ENCODE measurements at regions not wholly inside any gene's neighbourhood (a gene's known extent, or its start where the extent isn't known, plus 50 kb on each side); places are given as distances from the start of the nearest gene placed in this dataset.

DNA sequence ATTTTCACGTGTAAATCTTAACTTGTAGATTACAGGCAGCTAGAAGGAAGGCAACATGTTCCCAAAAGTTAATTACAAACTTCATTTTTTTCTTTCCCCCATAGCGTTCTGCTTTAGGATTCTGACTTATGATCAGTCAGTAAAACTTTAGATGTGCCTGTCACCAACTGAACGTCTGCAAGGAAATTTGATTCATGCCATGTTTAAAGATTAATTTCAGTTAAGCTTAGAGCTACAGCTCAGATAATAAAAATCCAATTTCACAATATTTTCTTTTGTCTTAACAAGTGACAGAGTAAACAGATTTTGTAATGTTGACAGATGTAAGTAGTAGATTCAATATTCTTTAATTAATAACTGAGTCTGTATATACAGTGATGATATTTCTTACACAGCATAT, 253.1 kb downstream of the NFKBIZ start:
- DNase-seq (ENCODE audit: extremely low read depth, low read depth, low spot score), result no peak

DNA sequence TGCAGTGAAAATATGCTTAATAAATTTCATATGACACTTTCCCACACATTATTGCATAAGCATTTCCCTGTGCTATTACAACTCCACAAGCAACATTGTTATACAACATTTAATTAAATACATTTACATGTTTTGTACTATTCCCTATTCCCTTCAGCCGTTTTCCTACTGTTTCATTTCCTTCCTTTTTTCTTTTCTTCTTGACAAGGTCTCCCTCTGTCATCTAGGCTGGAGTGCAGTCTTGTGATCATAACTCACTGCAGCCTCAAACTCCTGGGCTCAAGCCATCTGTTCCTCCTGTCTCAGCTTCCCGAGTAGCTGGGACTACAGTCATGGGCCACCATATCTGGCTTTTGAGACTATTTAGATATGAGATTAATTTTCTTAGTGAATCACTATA, 254.7 kb downstream of the NFKBIZ start:
- DNase-seq (ENCODE audit: extremely low read depth, low read depth, low spot score), result no peak

DNA sequence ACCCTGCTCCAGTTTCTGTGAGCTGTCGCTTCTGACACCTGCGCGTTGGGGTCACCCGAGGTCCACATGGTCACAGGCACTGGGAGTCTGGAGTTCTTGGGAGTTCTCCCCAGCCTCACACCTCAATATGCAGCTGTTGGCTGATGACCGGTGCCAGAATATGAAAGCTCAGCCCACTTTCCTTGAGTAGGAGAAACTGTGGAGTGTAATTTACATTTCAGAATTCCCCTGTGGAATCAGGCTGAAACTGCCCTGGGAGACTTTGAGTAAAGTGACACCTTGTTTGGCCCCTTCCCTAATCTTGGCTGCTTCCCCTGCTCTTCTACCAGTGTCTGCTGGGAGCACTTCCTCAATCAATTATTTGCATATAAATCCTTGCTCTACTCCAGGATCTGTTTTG, 255.9 kb downstream of the NFKBIZ start:
- no peak for DNase-seq (ENCODE audit: extremely low read depth, low read depth, low spot score)

DNA sequence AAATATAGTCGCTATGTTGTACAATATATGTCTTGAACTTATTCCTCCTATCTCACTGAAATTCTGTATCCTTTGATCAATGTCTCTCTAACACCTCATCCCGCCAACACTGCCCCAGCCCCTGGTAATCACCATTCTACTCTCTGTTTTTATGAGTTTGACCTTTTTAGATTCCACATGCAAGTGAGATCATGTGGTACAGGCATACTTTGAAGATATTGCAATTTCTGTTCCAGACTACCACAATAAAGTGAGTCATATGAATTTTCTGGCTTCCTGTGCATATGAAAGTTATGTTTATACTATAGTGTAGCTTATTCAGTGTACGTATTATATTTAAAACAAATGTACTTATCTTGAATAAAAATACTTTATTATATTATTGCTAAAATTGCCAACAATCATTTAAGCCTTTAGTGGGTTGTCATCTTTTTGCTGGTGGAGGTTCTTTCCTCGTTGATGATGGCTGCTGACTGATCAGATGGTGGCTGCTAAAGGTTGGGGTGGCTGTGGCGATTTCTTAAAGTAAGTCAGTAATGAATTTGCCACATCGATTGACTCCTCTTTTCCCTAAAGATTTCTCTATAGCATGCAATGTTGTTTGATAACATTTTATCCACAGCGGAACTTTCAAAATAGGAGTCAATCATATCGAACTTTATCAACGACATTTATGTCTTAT, 257.2 kb downstream of the NFKBIZ start:
- DNase-seq (ENCODE audit: extremely low read depth, low read depth, low spot score), result no peak

DNA sequence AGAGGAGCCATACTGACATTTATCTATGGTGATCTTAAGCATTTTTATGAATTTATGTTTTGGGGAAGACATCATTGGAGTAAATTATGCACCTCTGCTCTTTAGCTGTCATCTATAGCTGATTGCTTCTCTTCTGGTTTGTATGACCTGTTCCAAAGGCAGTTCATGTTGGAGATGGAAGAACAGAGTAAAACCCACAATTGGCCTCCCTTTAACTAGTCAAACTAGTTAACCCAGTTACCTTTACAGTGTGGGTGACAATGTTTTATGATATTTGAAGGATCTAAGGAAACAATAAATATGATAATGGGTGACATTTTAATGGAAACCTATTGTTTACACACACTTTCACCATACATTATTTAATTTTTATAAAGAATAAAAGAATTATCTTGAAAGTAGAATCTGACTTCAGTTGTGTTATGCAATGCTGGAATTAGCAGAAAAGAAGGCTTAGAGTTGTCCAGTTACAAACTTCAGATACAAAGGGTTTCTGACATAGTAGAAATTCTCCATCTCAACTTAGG, 263.5 kb downstream of the NFKBIZ start:
- no peak for DNase-seq (ENCODE audit: extremely low read depth, low read depth, low spot score)

DNA sequence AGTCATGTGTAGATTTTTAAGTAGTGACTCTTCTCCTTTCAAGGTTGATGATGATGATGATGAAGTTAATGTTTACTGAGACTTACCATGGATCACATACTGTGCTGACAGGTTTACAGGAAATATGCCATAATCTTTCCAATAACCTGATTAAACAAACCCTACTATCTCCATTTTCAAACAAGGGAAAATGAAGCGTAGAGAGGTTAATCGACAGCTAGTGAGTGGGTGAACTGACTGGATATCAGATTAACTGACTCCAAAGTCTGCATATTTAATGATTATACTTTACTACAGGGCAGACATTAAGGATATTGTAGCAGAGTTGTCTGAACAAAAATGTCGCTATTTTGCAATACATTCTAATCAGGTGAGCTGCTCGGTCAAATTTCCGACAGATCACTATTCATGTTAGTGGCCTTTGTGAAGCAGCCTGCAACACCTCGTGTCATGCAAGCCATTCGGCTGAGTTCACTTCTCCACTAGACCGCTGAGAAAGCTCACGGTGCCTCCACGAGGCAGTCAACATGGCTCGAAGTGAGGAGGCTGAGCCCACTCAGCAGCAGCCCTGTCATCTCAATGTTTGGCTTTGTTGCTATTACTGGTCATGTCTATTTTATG, 264.2 kb downstream of the NFKBIZ start:
- no peak for DNase-seq (ENCODE audit: extremely low read depth, low read depth, low spot score)

DNA sequence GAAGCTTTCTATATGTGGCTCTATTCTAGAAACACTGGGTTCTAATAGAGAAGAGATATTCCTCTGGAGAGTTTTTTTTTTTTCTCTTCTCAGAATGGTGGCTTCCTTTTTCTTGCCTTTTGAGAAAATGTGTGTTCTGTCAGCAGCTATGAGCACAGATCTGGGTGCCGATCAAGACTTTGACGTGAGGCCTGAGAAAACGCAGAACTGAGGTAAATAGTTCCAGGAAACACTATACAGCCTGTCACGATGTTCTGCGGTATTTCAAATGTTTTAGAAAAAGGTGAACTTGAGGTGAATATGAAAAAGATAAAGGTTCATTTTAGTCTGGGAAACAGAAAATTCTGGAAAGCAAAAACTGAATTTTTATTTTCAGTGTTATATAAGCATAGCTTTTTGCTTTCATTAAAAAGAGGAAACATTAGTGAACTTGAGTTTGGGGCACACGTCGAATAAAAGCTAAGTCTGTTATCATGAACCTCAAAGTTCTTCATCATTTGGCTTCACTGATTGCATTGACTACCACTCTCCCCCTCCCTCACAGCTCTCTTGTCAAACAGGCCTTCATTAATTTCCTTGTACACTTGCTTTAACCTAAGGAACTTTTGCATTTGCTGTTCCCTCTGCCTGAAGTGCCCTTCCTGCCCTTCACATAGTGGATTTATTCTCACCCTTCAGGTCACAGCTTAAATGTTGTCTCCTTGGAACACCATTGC, 265.1 kb downstream of the NFKBIZ start:
- DNase-seq (ENCODE audit: extremely low read depth, low read depth, low spot score), result no peak

DNA sequence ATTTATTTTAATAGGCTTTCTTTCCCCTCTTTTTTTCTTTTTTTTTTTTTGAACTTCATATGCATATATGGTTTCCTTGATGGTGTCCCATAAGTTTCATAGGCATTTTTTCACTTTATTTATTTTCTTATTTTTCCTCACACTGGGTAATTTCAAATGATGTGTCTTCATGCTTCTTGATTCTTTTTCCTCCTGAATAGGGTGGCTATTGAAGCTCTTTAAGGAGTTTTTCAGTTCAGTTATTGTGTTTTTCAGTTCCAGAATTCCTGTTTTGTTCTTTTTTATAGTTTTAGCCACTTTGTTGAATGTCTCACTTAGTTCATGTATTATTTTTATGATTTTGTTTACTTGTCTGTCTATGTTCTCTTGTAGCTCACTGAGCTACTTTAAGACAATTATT, 273.2 kb downstream of the NFKBIZ start:
- no peak for DNase-seq (ENCODE audit: extremely low read depth, low read depth, low spot score)

DNA sequence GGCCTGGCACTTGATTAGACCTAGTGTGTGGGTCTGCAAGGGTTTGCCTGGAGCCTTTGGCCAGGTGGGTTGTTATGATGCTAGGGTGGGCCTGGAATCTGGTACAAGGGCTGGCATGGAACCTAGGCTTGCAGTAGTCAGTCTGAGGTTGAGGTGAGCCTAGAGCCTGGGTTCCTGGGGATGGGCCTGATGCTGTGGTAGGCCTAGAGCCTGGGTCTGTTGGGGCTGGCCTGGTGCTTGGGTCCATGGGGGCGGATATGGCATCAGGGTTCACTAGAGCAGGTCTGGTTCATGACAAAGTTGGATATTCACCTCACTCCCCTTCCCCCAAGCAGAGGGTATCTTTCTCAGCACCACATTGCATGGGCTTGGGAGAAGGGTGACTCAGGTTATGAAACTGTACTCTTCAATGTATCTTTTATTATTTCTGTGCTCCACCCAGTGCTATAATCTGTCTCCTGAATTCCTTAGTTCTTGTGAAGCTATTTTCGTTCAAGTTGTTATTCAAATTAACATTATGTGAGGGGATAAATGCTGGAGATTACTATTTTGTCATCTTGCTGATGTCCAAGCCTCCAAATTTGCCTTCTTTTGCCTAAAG, 274.4 kb downstream of the NFKBIZ start:
- DNase-seq (ENCODE audit: extremely low read depth, low read depth, low spot score), result no peak

DNA sequence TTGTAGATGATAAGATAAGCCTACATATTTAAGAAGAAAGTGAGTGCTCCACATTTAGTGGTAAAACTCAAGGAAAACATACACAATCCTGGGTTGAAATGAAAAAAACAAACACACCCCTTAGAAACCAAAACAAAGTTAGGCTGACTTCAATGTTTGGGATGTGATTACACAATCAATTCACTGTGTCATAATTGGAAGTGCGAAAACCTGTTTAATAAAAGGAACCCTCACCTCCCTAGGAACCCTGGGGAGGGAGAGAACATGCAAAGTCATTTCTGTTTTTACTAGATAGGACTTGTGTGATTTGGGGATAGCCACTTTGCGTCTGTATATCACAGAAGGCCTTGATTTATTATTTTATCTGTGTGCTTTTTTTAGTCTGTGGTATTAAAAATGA, 275.0 kb downstream of the NFKBIZ start:
- no peak for DNase-seq (ENCODE audit: extremely low read depth, low read depth, low spot score)

DNA sequence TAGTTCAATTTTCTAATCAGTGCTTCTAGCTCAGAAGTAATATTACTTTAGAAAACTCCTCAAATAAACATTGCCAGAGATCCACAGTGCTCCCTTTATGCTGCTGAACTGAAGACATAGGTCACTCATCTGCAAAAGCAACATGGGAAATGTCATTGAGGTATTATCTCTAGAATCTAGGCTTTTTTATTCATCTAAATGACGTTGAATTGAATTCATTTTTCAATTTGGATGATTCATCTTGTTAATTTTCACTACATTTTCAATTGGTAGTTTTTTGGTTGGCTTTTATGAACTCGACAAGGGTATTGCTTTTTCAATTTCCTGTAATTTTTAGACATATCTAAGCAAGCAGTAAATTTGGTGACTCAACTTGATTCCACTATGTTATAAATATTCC, 275.4 kb downstream of the NFKBIZ start:
- no peak for DNase-seq (ENCODE audit: extremely low read depth, low read depth, low spot score)

DNA sequence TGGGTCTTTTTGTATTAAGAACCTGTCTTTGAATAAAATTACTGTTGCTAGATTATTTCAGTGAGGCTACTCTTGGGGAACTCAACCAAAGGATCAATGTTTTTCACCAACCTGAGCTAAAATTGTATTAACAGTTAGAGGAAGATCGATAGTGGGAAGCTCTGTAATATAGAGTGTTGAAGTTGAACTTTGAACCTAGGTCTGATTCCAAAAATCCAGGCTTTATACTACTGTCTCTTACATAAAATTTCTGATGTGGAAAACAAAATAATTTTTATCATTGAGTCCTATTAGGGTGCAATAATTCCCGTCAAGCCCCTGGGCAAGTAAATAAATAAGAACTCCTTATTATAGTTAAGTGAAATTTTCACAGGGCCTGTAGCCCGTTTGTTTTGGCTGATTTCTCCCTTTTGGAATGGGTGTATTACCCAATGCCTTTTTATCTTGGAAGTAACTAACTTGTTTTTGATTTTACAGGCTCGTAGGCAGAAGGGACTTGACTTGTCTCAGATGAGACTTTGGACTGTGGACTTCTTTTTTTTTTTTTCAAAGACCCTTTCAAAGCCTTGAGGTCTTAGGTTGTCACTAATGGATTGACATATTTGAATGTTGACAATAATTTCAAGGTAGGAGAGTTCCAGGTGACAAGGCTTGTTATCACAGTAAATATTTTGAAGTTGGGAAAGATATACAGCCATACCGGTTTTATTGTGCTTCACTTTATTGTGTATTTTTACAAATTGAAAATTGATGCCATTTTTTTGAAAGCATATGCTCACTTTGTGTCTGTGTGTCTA, 276.1 kb downstream of the NFKBIZ start:
- DNase-seq (ENCODE audit: extremely low read depth, low read depth, low spot score), result no peak

DNA sequence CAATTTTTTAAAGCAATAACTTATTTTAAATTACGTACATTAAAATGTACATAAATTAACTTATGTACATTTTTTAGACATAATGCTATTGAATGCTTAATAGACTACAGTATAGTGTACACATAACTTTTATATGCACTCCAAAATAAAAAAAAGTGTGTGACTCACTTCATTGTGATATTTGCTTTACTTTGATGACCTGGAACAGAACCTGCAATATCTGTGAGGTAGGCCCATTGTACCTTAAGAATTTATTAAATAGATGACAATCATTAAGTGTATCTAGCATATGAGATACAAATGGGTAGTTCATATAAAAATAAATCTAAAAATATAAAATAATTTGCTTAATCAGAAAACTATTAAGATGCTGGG, 276.7 kb downstream of the NFKBIZ start:
- DNase-seq (ENCODE audit: extremely low read depth, low read depth, low spot score), result no peak

DNA sequence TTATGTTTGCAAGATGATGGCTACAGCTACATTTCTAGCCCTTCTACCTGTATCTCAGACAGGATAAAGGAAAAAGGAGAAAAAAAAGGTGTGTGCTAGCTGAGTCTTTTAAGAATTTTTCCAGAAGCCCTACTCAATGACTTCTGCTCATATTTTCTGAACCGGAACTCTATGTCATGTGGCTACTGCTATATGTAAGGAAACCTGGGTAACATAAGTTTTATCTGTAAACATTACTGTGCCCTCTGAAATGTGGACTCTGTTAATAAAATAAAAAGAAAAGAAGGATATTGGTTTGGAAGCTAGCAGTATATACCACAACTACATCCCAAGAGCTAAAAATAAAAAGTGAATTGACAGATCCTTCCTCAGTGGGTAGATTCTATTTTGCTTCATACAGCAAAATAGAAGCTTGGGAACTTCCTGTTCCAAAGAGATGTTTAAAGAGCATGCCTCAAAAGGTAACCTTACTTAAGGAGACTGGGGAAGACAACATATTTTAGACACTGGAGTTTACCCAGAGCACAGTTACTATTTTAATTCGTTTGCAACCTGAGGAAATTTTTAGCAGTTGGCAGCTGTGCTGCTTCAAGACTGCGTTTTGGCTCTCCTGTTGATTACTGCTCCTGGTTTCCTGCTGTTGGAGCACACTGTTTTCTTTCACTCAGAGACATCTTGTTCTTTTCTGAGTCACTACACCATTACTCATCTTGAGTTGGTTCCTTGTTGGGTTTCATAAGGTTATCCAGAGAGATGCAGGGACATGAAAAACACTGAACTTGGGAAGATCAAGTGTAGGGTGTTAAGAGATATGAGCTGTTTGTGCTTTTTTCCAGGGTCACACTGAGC, 280.7 kb downstream of the NFKBIZ start:
- DNase-seq (ENCODE audit: extremely low read depth, low read depth, low spot score), result peak; percentile 60

DNA sequence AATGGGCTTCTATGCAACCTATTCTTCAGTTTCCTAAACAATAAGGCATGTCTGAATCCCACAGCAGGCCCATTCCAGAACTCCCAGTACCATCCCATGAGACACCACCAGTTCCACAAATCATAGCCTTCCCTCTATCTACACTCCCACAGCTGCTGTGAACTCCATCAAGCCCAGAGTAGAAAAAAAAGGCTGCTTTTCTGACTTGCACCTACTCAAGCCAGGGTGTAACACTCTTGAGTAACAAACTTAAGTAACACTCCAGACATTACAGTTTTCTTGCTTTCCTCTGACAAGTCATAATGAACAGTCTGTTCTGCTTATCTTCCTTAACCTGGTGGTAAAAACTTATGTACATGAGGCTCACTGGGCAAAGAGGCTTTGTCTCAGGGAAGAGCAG, 283.1 kb downstream of the NFKBIZ start:
- DNase-seq (ENCODE audit: extremely low read depth, low read depth, low spot score), result no peak

DNA sequence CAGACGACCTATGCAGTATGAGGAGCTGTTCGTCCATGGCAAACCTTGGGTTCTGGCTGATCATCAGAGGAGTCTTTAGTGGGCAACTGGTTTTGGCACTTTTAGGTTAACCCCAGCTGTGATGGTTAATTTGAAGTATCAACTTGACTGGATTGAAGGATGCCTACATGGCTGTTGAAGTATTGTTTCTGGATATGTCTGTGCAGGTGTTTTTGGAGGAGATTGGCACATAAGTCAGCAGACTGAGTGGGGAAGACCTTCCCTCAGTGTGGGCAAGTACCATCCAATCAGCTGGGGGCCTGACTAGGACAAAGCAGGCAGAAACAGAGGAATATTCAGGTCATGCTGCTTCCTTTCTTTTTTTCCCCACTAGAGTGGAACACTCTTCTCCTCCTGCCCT, 284.1 kb downstream of the NFKBIZ start:
- DNase-seq (ENCODE audit: extremely low read depth, low read depth, low spot score), result no peak

DNA sequence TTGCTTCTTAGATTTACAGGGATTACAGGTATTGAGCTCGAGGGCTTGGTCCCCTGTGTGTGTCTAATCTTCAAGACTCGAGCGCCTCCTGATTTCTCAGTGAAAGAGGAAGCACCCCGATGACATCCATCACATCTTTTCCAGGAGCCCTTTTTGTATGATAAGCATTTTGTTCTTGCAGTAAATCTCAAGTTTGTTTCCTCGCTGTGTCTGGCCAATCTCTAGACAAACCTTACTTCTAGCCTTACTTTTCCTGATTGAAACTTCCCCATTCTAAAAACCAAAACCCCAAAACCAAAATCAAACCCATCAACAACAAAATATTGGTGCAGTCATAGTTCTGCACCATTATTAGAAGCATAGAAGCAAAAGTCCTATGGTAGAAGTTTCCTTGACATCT, 286.0 kb downstream of the NFKBIZ start:
- no peak for DNase-seq (ENCODE audit: extremely low read depth, low read depth, low spot score)

DNA sequence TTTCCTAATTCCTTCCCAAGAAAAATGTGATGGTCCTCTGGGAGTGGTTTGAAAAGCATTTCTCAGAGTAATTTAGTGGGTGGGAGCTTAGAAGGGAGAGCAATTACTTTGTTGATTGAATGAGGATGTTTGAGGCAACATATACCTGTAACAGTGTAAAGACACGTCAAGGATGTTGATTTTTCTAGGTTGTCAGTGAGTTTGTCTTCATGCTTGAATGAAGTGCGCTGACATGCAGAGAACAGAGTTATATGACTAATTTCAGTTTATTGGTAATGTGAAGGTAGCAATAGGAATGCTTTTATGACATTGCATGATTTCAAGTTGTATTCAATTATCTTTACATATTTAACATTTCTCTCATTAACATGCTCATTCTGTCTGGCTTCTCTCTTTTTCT, 286.9 kb downstream of the NFKBIZ start:
- no peak for DNase-seq (ENCODE audit: extremely low read depth, low read depth, low spot score)

DNA sequence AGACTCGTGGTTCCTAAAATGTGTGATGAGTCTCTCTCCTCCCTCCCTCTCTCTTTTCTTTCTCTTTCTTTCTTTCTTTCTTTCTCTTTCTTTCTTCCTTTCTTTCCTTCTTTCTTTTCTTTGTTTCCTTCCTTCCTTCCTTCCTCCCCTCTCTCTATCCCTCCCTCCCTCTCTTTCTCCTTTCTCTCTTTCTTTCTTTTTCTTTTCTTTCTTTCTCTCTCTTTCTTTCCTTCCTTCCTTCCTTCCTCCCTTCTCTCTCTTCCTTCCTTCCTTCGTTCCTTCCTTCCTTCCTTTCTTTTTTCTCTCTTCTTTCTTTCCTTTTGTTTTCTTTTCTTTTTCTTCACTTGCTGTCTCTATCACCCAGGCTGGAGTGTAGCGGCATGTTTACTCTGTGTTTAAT, 290.8 kb downstream of the NFKBIZ start:
- DNase-seq (ENCODE audit: extremely low read depth, low read depth, low spot score), result no peak

Data from glomerular endothelial cell (primary cell).